H1 (cell line): ENCODE measurements at regions not wholly inside any gene's neighbourhood (a gene's known extent, or its start where the extent isn't known, plus 50 kb on each side); places are given as distances from the start of the nearest gene placed in this dataset.

Experiments
- CTCF ChIA-PET: fragments of 300-600 bp; sonication (Branson Sonifier 250); formaldehyde crosslinking; loops from one replicate; lab custom pipeline; 2021; ENCODE audit not compliant: partially characterized antibody; lab: Charles Lee
- POLR2A ChIA-PET: fragments of 300-600 bp; sonication (Branson Sonifier 250); formaldehyde crosslinking; loops from one replicate; lab custom pipeline; 2021; ENCODE audit warnings: inconsistent platforms; ENCODE audit not compliant: partially characterized antibody; lab: Charles Lee
- DNase-seq, 2 experiments: peaks; one replicate each; pipeline versions ENCODE4 v3.0.0 to v3.0.0-alpha.2; 2010 to 2022; ENCODE audit warnings: low spot score in 2 of 2, low read depth in 1 of 2, mixed read lengths in 1 of 2
- FAIRE-seq: peaks from 2 replicates; lab custom pipeline; 2011; peaks lifted over from hg19 to GRCh38; lab: Jason Lieb, UNC
- H2AFZ ChIP-seq: 2 replicates; pipeline ENCODE4 v1.8.1; 2012; ENCODE audit warnings: low read length, inconsistent platforms
- H2AK5ac ChIP-seq: 2 replicates; pipeline ENCODE4 v1.6.1; 2013; ENCODE audit warnings: low read depth, low read length
- H2BK120ac ChIP-seq: replicated peaks from 2 replicates; pipeline ENCODE3; 2013; ENCODE audit warnings: low read depth, low read length, inconsistent platforms
- H2BK12ac ChIP-seq: 2 replicates; pipeline ENCODE4 v1.6.1; 2013; ENCODE audit warnings: low read depth, low read length
- H2BK15ac ChIP-seq: 2 replicates; pipeline ENCODE4 v1.6.1; 2013; ENCODE audit warnings: low read length
- H2BK20ac ChIP-seq: 2 replicates; pipeline ENCODE4 v1.6.1; 2013; ENCODE audit warnings: low read length
- H2BK5ac ChIP-seq: 2 replicates; pipeline ENCODE4 v1.6.1; 2013; ENCODE audit warnings: low read depth, low read length
- H3K14ac ChIP-seq: 2 replicates; pipeline ENCODE4 v1.6.1; 2013; ENCODE audit warnings: inconsistent platforms; ENCODE audit not compliant: insufficient read length
- H3K18ac ChIP-seq: 2 replicates; pipeline ENCODE4 v1.6.1; 2013; ENCODE audit warnings: low read length; ENCODE audit errors: extremely low read depth
- H3K23ac ChIP-seq: 2 replicates; pipeline ENCODE4 v1.6.1; 2013; ENCODE audit warnings: inconsistent platforms; ENCODE audit not compliant: insufficient read length
- H3K23me2 ChIP-seq: 2 replicates; pipeline ENCODE4 v1.6.1; 2013; ENCODE audit warnings: low read depth, low read length
- H3K27ac ChIP-seq: 2 replicates; pipeline ENCODE4 v1.6.1; 2011; ENCODE audit warnings: low read depth, low read length, inconsistent platforms
- H3K27me3 ChIP-seq, 4 experiments: replicated peaks in 1 of 4; 1 replicate in 1 of 4; 2 replicates in 3 of 4; pipeline versions ENCODE4 v1.6.1 to v1.8.1; 2011 to 2013; ENCODE audit warnings: low read length in 3 of 4, mild to moderate bottlenecking in 3 of 4, inconsistent platforms in 2 of 4, mixed read lengths in 2 of 4, moderate library complexity in 1 of 4; ENCODE audit not compliant: control insufficient read depth in 3 of 4, insufficient read depth in 3 of 4; ENCODE audit errors: extremely low read depth in 1 of 4
- H3K36me3 ChIP-seq, 4 experiments: 2 replicates each; pipeline versions ENCODE4 v1.6.1 to v1.8.1; 2011 to 2013; ENCODE audit warnings: mild to moderate bottlenecking in 4 of 4, low read length in 3 of 4, moderate library complexity in 2 of 4, control low read depth in 1 of 4, inconsistent platforms in 1 of 4; ENCODE audit not compliant: insufficient read depth in 4 of 4, control insufficient read depth in 2 of 4
- H3K4ac ChIP-seq: replicated peaks from 2 replicates; pipeline ENCODE3; 2013; ENCODE audit warnings: low read length, low read depth, mixed read lengths, inconsistent platforms; ENCODE audit not compliant: insufficient read length
- H3K4me1 ChIP-seq, 4 experiments: replicated peaks in 1 of 4; 1 replicate in 1 of 4; 2 replicates in 3 of 4; pipeline versions ENCODE4 v1.6.1 to v1.8.1; 2011 to 2013; ENCODE audit warnings: low read length in 3 of 4, inconsistent platforms in 2 of 4, mixed read lengths in 1 of 4; ENCODE audit not compliant: insufficient read depth in 4 of 4, control insufficient read depth in 3 of 4
- H3K4me2 ChIP-seq, 2 experiments: 2 replicates each; pipeline versions ENCODE4 v1.6.1 to v1.8.1; 2011 to 2013; ENCODE audit warnings: low read depth in 2 of 2, low read length in 2 of 2, control low read depth in 1 of 2, inconsistent platforms in 1 of 2, mild to moderate bottlenecking in 1 of 2; ENCODE audit not compliant: insufficient read depth in 1 of 2
- H3K4me3 ChIP-seq, 4 experiments: fragments of 200-600, 300-600 bp in 1 of 4; sonication (generic), shearing (Covaris generic), sonication (Bioruptor Twin) in 1 of 4; 2 replicates each; pipeline versions ENCODE4 v1.5.1 to v1.8.1; 2011 to 2016; ENCODE audit warnings: low read length in 4 of 4, low read depth in 3 of 4, control low read depth in 2 of 4, inconsistent platforms in 2 of 4, mild to moderate bottlenecking in 2 of 4, mixed read lengths in 1 of 4, moderate library complexity in 1 of 4; ENCODE audit not compliant: insufficient read depth in 2 of 4; ENCODE audit errors: extremely low read depth in 1 of 4
- H3K56ac ChIP-seq: replicated peaks from 2 replicates; pipeline ENCODE3; 2013; ENCODE audit warnings: low read depth, mild to moderate bottlenecking, mixed read lengths, low read length, inconsistent platforms; ENCODE audit not compliant: insufficient read length
- H3K79me1 ChIP-seq: 2 replicates; pipeline ENCODE4 v1.6.1; 2013; ENCODE audit warnings: low read depth, low read length, control low read depth
- H3K79me2 ChIP-seq, 2 experiments: 2 replicates each; pipeline versions ENCODE4 v1.6.1 to v1.8.1; 2012 to 2013; ENCODE audit warnings: low read length in 2 of 2, mild to moderate bottlenecking in 2 of 2, inconsistent platforms in 1 of 2; ENCODE audit not compliant: insufficient read depth in 2 of 2, control insufficient read depth in 1 of 2
- H3K9ac ChIP-seq, 4 experiments: replicated peaks in 1 of 4; 1 replicate in 1 of 4; 2 replicates in 3 of 4; pipeline versions ENCODE4 v1.6.1 to v1.8.1; 2011 to 2013; ENCODE audit warnings: low read depth in 3 of 4, low read length in 3 of 4, control low read depth in 2 of 4, mild to moderate bottlenecking in 2 of 4, moderate library complexity in 2 of 4, inconsistent platforms in 1 of 4; ENCODE audit errors: extremely low read depth in 1 of 4
- H3K9me3 ChIP-seq, 2 experiments: 2 replicates each; pipeline versions ENCODE4 v1.6.1 to v1.8.1; 2012 to 2013; ENCODE audit warnings: mild to moderate bottlenecking in 2 of 2, moderate library complexity in 2 of 2, control low read depth in 1 of 2, inconsistent platforms in 1 of 2, low read depth in 1 of 2, low read length in 1 of 2, mixed read lengths in 1 of 2; ENCODE audit not compliant: insufficient read depth in 2 of 2
- H4K20me1 ChIP-seq, 2 experiments: replicated peaks in 1 of 2; 2 replicates each; pipeline versions ENCODE3 to v1.8.1; 2011 to 2013; ENCODE audit warnings: inconsistent platforms in 2 of 2, low read length in 2 of 2, mild to moderate bottlenecking in 1 of 2; ENCODE audit not compliant: insufficient read depth in 2 of 2, control insufficient read depth in 1 of 2
- H4K5ac ChIP-seq: 2 replicates; pipeline ENCODE4 v1.6.1; 2013; ENCODE audit warnings: low read length, low read depth, mixed read lengths, inconsistent platforms; ENCODE audit not compliant: insufficient read length
- H4K8ac ChIP-seq: 2 replicates; pipeline ENCODE4 v1.8.0; 2013; ENCODE audit warnings: mild to moderate bottlenecking, moderate library complexity, low read length, inconsistent platforms; ENCODE audit not compliant: insufficient read depth; ENCODE audit errors: extremely low read depth
- H4K91ac ChIP-seq: replicated peaks from 2 replicates; pipeline ENCODE3; 2013; ENCODE audit warnings: low read length, mixed read lengths, inconsistent platforms; ENCODE audit not compliant: insufficient read length
- CBX8 ChIP-seq: fragments of 300-800, 300-1000 bp; sonication (generic); IDR thresholded peaks from 2 replicates; pipeline ENCODE4 v1.7.1; 2016; ENCODE audit warnings: low read depth, low read length, borderline replicate concordance
- CEBPB ChIP-seq: IDR thresholded peaks from 2 replicates; pipeline ENCODE4 v1.6.1; 2012; ENCODE audit warnings: low read depth, low read length
- CHD1 ChIP-seq: IDR thresholded peaks from 2 replicates; pipeline ENCODE4 v1.6.1; 2012; ENCODE audit warnings: low read depth, low read length, improper control_type of control experiment
- CTBP2 ChIP-seq: IDR thresholded peaks from 2 replicates; pipeline ENCODE4 v1.7.0; 2011; ENCODE audit warnings: borderline replicate concordance, mild to moderate bottlenecking, moderate library complexity, mixed read lengths, low read length; ENCODE audit not compliant: insufficient read depth, insufficient read length
- CTCF ChIP-seq, 3 experiments: IDR thresholded peaks; 1 replicate in 2 of 3; 2 replicates in 1 of 3; pipeline versions ENCODE4 v1.5.1 to v1.6.1; 2011; ENCODE audit warnings: low read length in 3 of 3, mild to moderate bottlenecking in 3 of 3, inconsistent platforms in 2 of 3, low read depth in 1 of 3, moderate library complexity in 1 of 3; ENCODE audit not compliant: insufficient read depth in 1 of 3; ENCODE audit errors: control extremely low read depth in 1 of 3
- GABPA ChIP-seq: IDR thresholded peaks from 2 replicates; pipeline ENCODE4 v1.6.1; 2011; ENCODE audit warnings: mild to moderate bottlenecking, low read length, moderate library complexity, borderline replicate concordance; ENCODE audit not compliant: insufficient read depth
- JUND ChIP-seq: IDR thresholded peaks from 2 replicates; pipeline ENCODE4 v1.6.1; 2011; ENCODE audit warnings: mild to moderate bottlenecking, improper control_type of control experiment, low read length
- KDM5A ChIP-seq: fragments of 200-600 bp; IDR thresholded peaks from 2 replicates; pipeline ENCODE4 v1.7.1; 2012; ENCODE audit warnings: mild to moderate bottlenecking, low read length, inconsistent platforms, mixed read lengths
- SAP30 ChIP-seq: fragments of 300-600 bp; sonication (generic); IDR thresholded peaks from 2 replicates; pipeline ENCODE4 v1.7.1; 2012; ENCODE audit warnings: low read length, moderate library complexity, mild to moderate bottlenecking, inconsistent platforms; ENCODE audit not compliant: insufficient read depth, insufficient replicate concordance
- SP1 ChIP-seq: IDR thresholded peaks from 2 replicates; pipeline ENCODE4 v1.6.1; 2011; ENCODE audit warnings: low read depth, low read length
- WGBS, 2 experiments: shearing (Covaris generic) in 1 of 2; methylation state at CpG; one replicate each; pipeline versions ENCODE4 v1.1.6 to v1.1.7; 2013 to 2015; ENCODE audit warnings: low lambda C conversion rate in 2 of 2, mixed read lengths in 2 of 2, inconsistent platforms in 1 of 2, low coverage in 1 of 2, missing lambda C conversion rate in 1 of 2; ENCODE audit not compliant: insufficient replicate concordance in 2 of 2, insufficient coverage in 1 of 2, insufficient read length in 1 of 2; ENCODE audit errors: extremely low coverage in 1 of 2, missing lambda C conversion rate in 1 of 2; 5-methylcytosine and 5-hydroxymethylcytosine counted together
- TF ChIP-seq, protein P1 (sequence below): IDR thresholded peaks from 2 replicates; pipeline ENCODE4 v1.6.1; 2012; ENCODE audit warnings: inconsistent platforms

- Histone ChIP-seq H3K56ac (no peak overlapping the region), H3K27me3 (no peaks in the 10 kb centered on the region), H2BK5ac (no peak overlapping the region), H2AK5ac (no peak overlapping the region), H2BK12ac (no peak overlapping the region), H4K5ac (no peak overlapping the region), H3K36me3 (no peaks in the 10 kb centered on the region), H2BK120ac (no peak overlapping the region), H3K4me2 (no peak overlapping the region), H4K8ac (no peak overlapping the region), H3K23ac (no peak overlapping the region), H4K20me1 (no peaks in the 10 kb centered on the region), H2BK20ac (no peak overlapping the region), H3K9ac (no peak overlapping the region), H3K23me2 (no peaks in the 10 kb centered on the region; the same call in 1 of the 2 replicates), H3K79me2 (no peaks in the 10 kb centered on the region; a peak in 1 of 4 replicates), H2AFZ (no peak overlapping the region), H2BK15ac (no peak overlapping the region), H3K9me3 (no peaks in the 10 kb centered on the region), H3K79me1 (no peaks in the 10 kb centered on the region), H3K27ac (no peak overlapping the region), H3K18ac (no peak overlapping the region), H3K4ac (no peak overlapping the region), H3K4me1 (no peaks in the 10 kb centered on the region), H3K14ac (no peak overlapping the region), H3K4me3 (no peak overlapping the region), H4K91ac (no peak overlapping the region)
- DNase-seq (no peak), FAIRE-seq (no peak)
- ChIA-PET POLR2A (no interaction called here), CTCF (interaction anchor here (2.2 kb wide), 1 partner anchor 10 kb away, joined by 7 read pairs; no protein-coding TSS in a partner anchor)
- 82% methylated on average over 2 of the region's 2 CpGs; no CpG with 5 or more reads in 1 of the 2 experiments for WGBS, 2 experiments
- TF ChIP-seq CBX8 (no peak), CTBP2 (no peak), SAP30 (no peak), CEBPB (no peak), SP1 (no peak), CTCF (IDR thresholded peaks at IDR 0.05; ENCODE audit: control extremely low read depth in 1 of 3, insufficient read depth in 1 of 3, low read depth in 1 of 3, low read length in 3 of 3) (no peak), CHD1 (no peak), KDM5A (no peak), JUND (no peak), GABPA (no peak)
- TF ChIP-seq, protein P1, sequence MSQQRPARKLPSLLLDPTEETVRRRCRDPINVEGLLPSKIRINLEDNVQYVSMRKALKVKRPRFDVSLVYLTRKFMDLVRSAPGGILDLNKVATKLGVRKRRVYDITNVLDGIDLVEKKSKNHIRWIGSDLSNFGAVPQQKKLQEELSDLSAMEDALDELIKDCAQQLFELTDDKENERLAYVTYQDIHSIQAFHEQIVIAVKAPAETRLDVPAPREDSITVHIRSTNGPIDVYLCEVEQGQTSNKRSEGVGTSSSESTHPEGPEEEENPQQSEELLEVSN: no peak
Observed at GRCh38 chr12:92418381-92418780, 272.7 kb upstream of the BTG1 start.
